SU-DHL-6 (cell line): ENCODE measurements at regions not wholly inside any gene's neighbourhood (a gene's known extent, or its start where the extent isn't known, plus 50 kb on each side); places are given as distances from the start of the nearest gene placed in this dataset.

ENCODE experiments used
- H2AFZ ChIP-seq: fragments of 200-600 bp; sonication (generic); 2 replicates; pipeline ENCODE4 v1.6.1; 2014; ENCODE audit warnings: low read depth, mild to moderate bottlenecking, moderate library complexity, mixed read lengths, antibody characterized with exemption, low read length; ENCODE audit not compliant: severe bottlenecking
- H3F3A ChIP-seq: fragments of 200-600 bp; shearing (Covaris generic); 2 replicates; pipeline ENCODE4 v1.6.0; 2016; ENCODE audit warnings: antibody characterized with exemption, mild to moderate bottlenecking; ENCODE audit not compliant: insufficient read depth
- H3K27ac ChIP-seq: fragments of 200-600 bp; sonication (generic); 2 replicates; pipeline ENCODE4 v1.5.1; 2016; ENCODE audit warnings: low read depth, mild to moderate bottlenecking, low read length, moderate library complexity, mixed read lengths
- H3K27me3 ChIP-seq: fragments of 200-600 bp; sonication (generic), shearing (Covaris generic); 2 replicates; pipeline ENCODE4 v1.6.0; 2014; ENCODE audit warnings: mild to moderate bottlenecking, low read length
- H3K36me3 ChIP-seq: fragments of 200-600 bp; sonication (generic); 2 replicates; pipeline ENCODE4 v1.6.1; 2014; ENCODE audit warnings: mild to moderate bottlenecking, low read length, mixed read lengths
- H3K4me2 ChIP-seq: fragments of 300-600, 200-600 bp; shearing (Covaris generic), sonication (generic); 2 replicates; pipeline ENCODE4 v1.6.0; 2014; ENCODE audit warnings: low read length, low read depth, mild to moderate bottlenecking; ENCODE audit not compliant: poor library complexity, severe bottlenecking
- H3K4me3 ChIP-seq: fragments of 200-600 bp; sonication (generic); 2 replicates; pipeline ENCODE4 v1.5.1; 2014; ENCODE audit warnings: antibody characterized with exemption, low read length, mild to moderate bottlenecking, mixed read lengths; ENCODE audit not compliant: insufficient read depth, poor library complexity, severe bottlenecking
- H3K79me2 ChIP-seq: fragments of 200-600 bp; sonication (generic); 2 replicates; pipeline ENCODE4 v1.6.1; 2014; ENCODE audit warnings: mild to moderate bottlenecking, low read length, moderate library complexity; ENCODE audit not compliant: insufficient read depth
- H3K9ac ChIP-seq: fragments of 200-600 bp; sonication (generic); 2 replicates; pipeline ENCODE4 v1.7.0; 2014; ENCODE audit warnings: mild to moderate bottlenecking, low read length
- H3K9me2 ChIP-seq: fragments of 200-600 bp; sonication (generic); replicated peaks from 2 replicates; pipeline ENCODE4 v1.6.1; 2014; ENCODE audit warnings: low read length; ENCODE audit not compliant: insufficient read depth
- H3K9me3 ChIP-seq: fragments of 200-600 bp; sonication (generic); 2 replicates; pipeline ENCODE4 v1.6.1; 2014; ENCODE audit warnings: low read length, mixed read lengths; ENCODE audit not compliant: insufficient read depth
- H4K20me1 ChIP-seq: fragments of 200-600 bp; sonication (generic); 2 replicates; pipeline ENCODE4 v1.6.1; 2014; ENCODE audit warnings: low read depth, mild to moderate bottlenecking, antibody characterized with exemption, low read length, moderate library complexity, mixed read lengths
- CTCF ChIP-seq: fragments of 200-600 bp; sonication (generic); IDR thresholded peaks from one replicate; pipeline ENCODE4 v1.5.1; 2017; ENCODE audit warnings: antibody characterized with exemption, mild to moderate bottlenecking, low read length, moderate library complexity; ENCODE audit not compliant: insufficient read depth, poor library complexity, severe bottlenecking
- EZH2phosphoT487 ChIP-seq: fragments of 200-600 bp; sonication (generic), shearing (Covaris generic); conservative IDR thresholded peaks from 2 replicates; pipeline ENCODE4 v1.6.1; 2018; ENCODE audit warnings: mild to moderate bottlenecking, antibody characterized with exemption, low read length, moderate library complexity, mixed read lengths

- H4K20me1 ChIP-seq, result no peaks in the 10 kb centered on the region; the same call in 1 of the 2 replicates
- no peak overlapping the region for H3K4me3 ChIP-seq
- no peaks in the 10 kb centered on the region for H3K27me3 ChIP-seq
- H3K27ac ChIP-seq, result no peak overlapping the region
- H3K9me2 ChIP-seq, result no peaks in the 10 kb centered on the region
- no peaks in the 10 kb centered on the region for H3K9me3 ChIP-seq
- no peak overlapping the region for H2AFZ ChIP-seq
- H3K9ac ChIP-seq, result no peak overlapping the region
- H3F3A ChIP-seq, result peaks cover 2% of the 10 kb centered on the region; the same call in 1 of the 2 replicates
- no peak overlapping the region for H3K4me2 ChIP-seq
- peaks cover 97% of the 10 kb centered on the region for H3K79me2 ChIP-seq
- no peak for TF ChIP-seq EZH2phosphoT487
- TF ChIP-seq CTCF, result no peak
- H3K36me3 ChIP-seq, result no peaks in the 10 kb centered on the region
These were observed 70.4 kb downstream of the ARHGAP35 start for GRCh38 chr19:46931202-46931601.

- H3K4me2 ChIP-seq, result no peak overlapping the region
- TF ChIP-seq EZH2phosphoT487 (no peak), CTCF (no peak)
- H3K36me3 ChIP-seq, result no peaks in the 10 kb centered on the region
- no peaks in the 10 kb centered on the region for H3K9me2 ChIP-seq
- H2AFZ ChIP-seq, result no peak overlapping the region
- H3K9ac ChIP-seq, result no peak overlapping the region
- H3K79me2 ChIP-seq, result peaks cover 97% of the 10 kb centered on the region
- no peaks in the 10 kb centered on the region; the same call in 1 of the 2 replicates for H4K20me1 ChIP-seq
- no peaks in the 10 kb centered on the region for H3K27me3 ChIP-seq
- no peak overlapping the region for H3K4me3 ChIP-seq
- H3F3A ChIP-seq, result peaks cover 4% of the 10 kb centered on the region; the same call in 1 of the 2 replicates
- H3K9me3 ChIP-seq, result no peaks in the 10 kb centered on the region
- no peak overlapping the region for H3K27ac ChIP-seq
These were observed 71.5 kb downstream of the ARHGAP35 start for GRCh38 chr19:46932346-46932745.

GRCh38 chr19:46935066-46935663 lies 74.4 kb downstream of the ARHGAP35 start:
- H3K9me2 ChIP-seq, result no peaks in the 10 kb centered on the region
- H3K79me2 ChIP-seq, result peaks cover 76% of the 10 kb centered on the region
- TF ChIP-seq EZH2phosphoT487 (no peak), CTCF (no peak)
- peak overlapping the region; percentile 26 for H3K4me2 ChIP-seq
- H3K36me3 ChIP-seq, result no peaks in the 10 kb centered on the region
- no peaks in the 10 kb centered on the region; the same call in 1 of the 2 replicates for H4K20me1 ChIP-seq
- H3K4me3 ChIP-seq, result no peak overlapping the region
- H3K9me3 ChIP-seq, result no peaks in the 10 kb centered on the region
- H3K27me3 ChIP-seq, result no peaks in the 10 kb centered on the region
- peak overlapping the region; percentile 21; the same call in 1 of the 2 replicates for H3K27ac ChIP-seq
- peaks cover 4% of the 10 kb centered on the region; the same call in 1 of the 2 replicates for H3F3A ChIP-seq
- no peak overlapping the region for H2AFZ ChIP-seq
- peak overlapping the region; percentile 10; the same call in 1 of the 2 replicates for H3K9ac ChIP-seq
